Large intestine (tissue), 3 donors: ENCODE measurements at regions not wholly inside any gene's neighbourhood (a gene's known extent, or its start where the extent isn't known, plus 50 kb on each side); places are given as distances from the start of the nearest gene placed in this dataset.

Experiments used
- DNase-seq, 2 donors: peaks; one replicate each; pipeline versions ENCODE4 v3.0.0 to v3.0.0-alpha.2; 2013
- H3K27ac ChIP-seq: one replicate; pipeline ENCODE4 v1.5.1; 2013; ENCODE audit warnings: low read length
- H3K27me3 ChIP-seq: 2 replicates; pipeline ENCODE4 v1.6.1; 2013; ENCODE audit warnings: low read length; ENCODE audit not compliant: control insufficient read depth, insufficient read depth
- H3K36me3 ChIP-seq: 2 replicates; pipeline ENCODE4 v1.6.1; 2013; ENCODE audit warnings: low read length; ENCODE audit not compliant: control insufficient read depth, insufficient read depth
- H3K4me1 ChIP-seq: one replicate; pipeline ENCODE4 v1.6.1; 2013; ENCODE audit warnings: low read length; ENCODE audit not compliant: control insufficient read depth, insufficient read depth
- H3K4me3 ChIP-seq: one replicate; pipeline ENCODE4 v1.5.1; 2013; ENCODE audit warnings: low read length
- H3K9me3 ChIP-seq: one replicate; pipeline ENCODE4 v1.6.1; 2013; ENCODE audit warnings: mild to moderate bottlenecking, low read depth, low read length, moderate library complexity; ENCODE audit not compliant: control insufficient read depth
- WGBS: methylation state at CpG from one replicate; pipeline ENCODE4 v1.1.5; 2013; ENCODE audit warnings: low lambda C conversion rate; ENCODE audit not compliant: insufficient coverage; 5-methylcytosine and 5-hydroxymethylcytosine counted together

DNA sequence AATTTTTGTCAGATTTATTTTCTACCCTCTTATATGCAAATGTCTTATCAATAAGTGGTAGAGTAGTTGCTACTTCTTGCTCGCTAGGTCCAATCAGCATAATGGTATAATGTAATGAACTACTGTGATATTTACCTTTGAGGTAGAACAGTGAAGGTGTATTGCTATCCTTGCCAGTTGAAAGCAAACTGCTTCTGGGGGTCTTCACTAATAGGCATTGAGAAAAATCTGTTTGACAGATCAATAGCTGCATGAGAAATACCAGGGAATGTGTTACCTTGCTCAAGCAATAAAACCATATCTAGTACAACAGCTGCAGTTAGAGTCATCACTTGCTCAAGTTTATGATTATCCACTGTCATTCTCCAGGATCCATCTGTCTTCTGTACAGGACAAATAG is 50.1 kb upstream of the EFEMP1 start:
- Histone ChIP-seq H3K4me1 (no peaks in the 10 kb centered on the region), H3K9me3 (no peaks in the 10 kb centered on the region), H3K4me3 (no peak overlapping the region), H3K27ac (no peak overlapping the region), H3K36me3 (no peaks in the 10 kb centered on the region), H3K27me3 (no peaks in the 10 kb centered on the region)
- WGBS = no CpG with 5 or more reads among the region's 1 CpG
- no peak for DNase-seq

DNA sequence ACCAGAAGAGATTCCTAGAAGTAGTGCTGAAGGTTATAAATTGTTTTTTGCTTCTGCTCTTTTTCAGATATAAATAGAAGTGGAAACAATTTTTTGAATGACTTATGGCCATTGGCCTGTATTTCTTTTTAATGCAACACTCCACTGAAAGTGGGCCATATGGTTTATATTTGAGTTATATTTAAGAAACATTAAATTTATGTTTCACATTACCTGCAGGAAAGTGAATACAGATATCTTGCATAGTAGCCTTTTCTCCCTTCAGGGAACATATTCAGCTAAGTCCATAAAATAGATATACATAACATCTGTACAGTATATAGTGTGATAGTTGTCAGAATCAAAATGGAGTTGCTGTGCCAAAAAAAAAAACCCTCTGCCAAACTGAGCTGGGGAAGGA is 53.1 kb upstream of the EFEMP1 start:
- no peaks in the 10 kb centered on the region for H3K36me3 ChIP-seq
- H3K27ac ChIP-seq = no peak overlapping the region
- H3K4me1 ChIP-seq = no peaks in the 10 kb centered on the region
- H3K9me3 ChIP-seq = no peaks in the 10 kb centered on the region
- no peak overlapping the region for H3K4me3 ChIP-seq
- DNase-seq = no peak
- H3K27me3 ChIP-seq = no peaks in the 10 kb centered on the region

DNA sequence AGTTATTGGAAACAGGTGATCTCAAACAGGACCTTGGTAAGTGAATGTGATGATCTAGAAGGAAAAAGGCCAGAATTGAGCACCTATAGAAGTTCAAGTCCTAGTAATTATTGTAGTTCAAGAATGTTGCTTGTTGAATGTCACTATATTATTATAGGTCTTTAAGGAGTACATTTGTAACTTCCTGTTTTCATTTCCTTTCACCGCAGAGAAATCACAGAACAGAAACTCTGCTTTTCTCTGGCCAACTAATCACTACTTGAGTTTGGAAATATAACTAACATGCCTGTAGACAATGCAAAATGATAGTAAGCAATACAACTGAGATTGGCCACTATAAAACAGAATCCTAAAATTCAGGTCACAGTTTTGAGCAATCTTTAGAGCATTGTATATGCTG is 61.8 kb upstream of the EFEMP1 start:
- no CpG with 5 or more reads among the region's 1 CpG for WGBS
- no peaks in the 10 kb centered on the region for H3K27me3 ChIP-seq
- no peak overlapping the region for H3K27ac ChIP-seq
- H3K4me1 ChIP-seq = no peaks in the 10 kb centered on the region
- H3K36me3 ChIP-seq = no peaks in the 10 kb centered on the region
- no peak for DNase-seq
- no peak overlapping the region for H3K4me3 ChIP-seq
- H3K9me3 ChIP-seq = no peaks in the 10 kb centered on the region

DNA sequence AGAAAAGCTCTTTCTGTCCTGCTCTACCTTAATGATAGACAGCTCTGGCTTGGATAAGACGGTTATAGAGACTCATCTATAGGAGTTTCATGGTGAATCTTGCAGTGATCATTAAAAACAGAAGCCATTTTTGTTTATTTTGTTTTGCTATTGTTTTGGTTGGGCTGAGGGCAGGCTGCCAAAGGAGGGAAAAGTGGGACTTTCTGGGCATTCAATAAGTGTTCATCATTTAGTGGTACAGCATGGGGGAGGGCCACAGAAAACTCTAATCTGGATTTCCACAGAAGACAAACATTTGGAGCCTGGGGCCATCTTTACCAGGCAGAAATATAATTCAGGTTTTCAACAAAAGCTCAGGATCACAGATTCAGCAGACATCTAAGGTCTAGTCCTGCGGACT is 62.4 kb upstream of the EFEMP1 start:
- Histone ChIP-seq H3K9me3 (no peaks in the 10 kb centered on the region), H3K36me3 (no peaks in the 10 kb centered on the region), H3K27ac (no peak overlapping the region), H3K4me1 (no peaks in the 10 kb centered on the region), H3K4me3 (no peak overlapping the region), H3K27me3 (no peaks in the 10 kb centered on the region)
- no CpG with 5 or more reads among the region's 2 CpGs for WGBS
- DNase-seq = no peak

DNA sequence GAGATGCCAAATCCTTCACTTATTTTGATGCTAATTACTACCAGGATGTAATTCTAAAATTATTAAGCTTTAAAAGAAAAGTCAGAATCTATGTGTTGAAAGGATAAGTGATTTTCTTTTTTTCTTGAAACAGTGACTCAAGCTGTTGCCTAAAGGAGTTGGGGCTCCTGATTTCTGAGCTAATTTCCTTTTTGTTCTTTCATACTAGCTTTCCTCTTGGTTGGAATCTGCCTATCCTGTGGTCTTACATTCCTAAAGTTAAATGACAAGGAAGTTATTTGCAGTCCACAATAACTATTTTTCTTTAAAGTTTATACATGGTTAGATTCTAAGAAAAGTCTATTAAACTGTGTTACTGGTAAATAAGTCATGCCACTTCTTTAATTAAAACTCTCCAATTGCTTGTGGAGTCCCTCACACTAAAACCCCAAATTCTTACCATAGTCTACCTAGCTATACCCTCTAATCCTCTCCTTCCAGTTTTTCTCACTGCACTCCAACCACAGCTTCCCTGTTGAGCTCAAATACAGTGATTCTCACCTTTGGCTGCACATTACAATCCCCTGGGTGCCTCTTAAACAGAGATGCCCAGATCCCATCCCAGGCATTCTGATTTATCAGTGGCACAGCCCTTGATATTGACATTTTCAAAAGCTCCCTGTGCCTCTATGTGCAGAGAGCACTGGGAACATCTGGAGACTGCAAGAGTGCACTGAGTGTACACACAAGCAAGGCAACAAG is 63.3 kb upstream of the EFEMP1 start:
- H3K4me3 ChIP-seq = no peak overlapping the region

GRCh38 chr2:55989405-55989804 is 65.8 kb upstream of the EFEMP1 start:
- no peak overlapping the region for H3K27ac ChIP-seq
- H3K4me1 ChIP-seq = no peaks in the 10 kb centered on the region
- no peaks in the 10 kb centered on the region for H3K9me3 ChIP-seq
- no peak for DNase-seq
- H3K4me3 ChIP-seq = no peak overlapping the region
- H3K36me3 ChIP-seq = no peaks in the 10 kb centered on the region
- no peaks in the 10 kb centered on the region for H3K27me3 ChIP-seq
- 100% methylated on average over 2 of the region's 7 CpGs for WGBS

More for the DNA sequence above, 63.3 kb upstream of the EFEMP1 start:
- DNase-seq = no peak
- no peaks in the 10 kb centered on the region for H3K9me3 ChIP-seq
- H3K4me1 ChIP-seq = no peaks in the 10 kb centered on the region
- no peaks in the 10 kb centered on the region for H3K27me3 ChIP-seq
- H3K36me3 ChIP-seq = no peaks in the 10 kb centered on the region
- H3K27ac ChIP-seq = no peak overlapping the region

DNA sequence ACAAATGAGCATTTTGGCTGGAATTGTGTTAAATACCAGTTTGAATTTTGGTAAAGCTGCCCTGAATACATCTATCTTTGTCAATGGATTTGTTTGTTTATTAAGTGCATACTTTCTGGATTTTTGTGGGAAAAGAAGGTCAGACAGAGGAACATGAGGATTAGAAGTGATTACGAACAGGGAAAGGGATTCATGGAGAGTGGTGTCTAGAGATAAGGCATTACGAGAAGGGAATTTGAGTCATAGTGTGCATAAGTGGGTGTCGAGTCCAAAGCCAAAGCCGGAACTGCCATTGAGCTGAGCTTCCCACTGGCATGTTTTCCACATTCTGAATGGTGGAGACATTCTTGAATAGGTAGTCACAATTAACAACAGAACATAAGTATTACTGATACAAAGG is 68.9 kb upstream of the EFEMP1 start:
- Histone ChIP-seq H3K27ac (no peak overlapping the region), H3K4me3 (no peak overlapping the region), H3K9me3 (no peaks in the 10 kb centered on the region), H3K4me1 (no peaks in the 10 kb centered on the region), H3K36me3 (no peaks in the 10 kb centered on the region), H3K27me3 (no peaks in the 10 kb centered on the region)
- DNase-seq = no peak
- WGBS = 86% methylated on average over 1 of the region's 4 CpGs

GRCh38 chr2:55993685-55994084 is 70.1 kb upstream of the EFEMP1 start:
- H3K4me3 ChIP-seq = no peak overlapping the region
- no peaks in the 10 kb centered on the region for H3K9me3 ChIP-seq
- H3K36me3 ChIP-seq = no peaks in the 10 kb centered on the region
- no peak overlapping the region for H3K27ac ChIP-seq
- no peaks in the 10 kb centered on the region for H3K4me1 ChIP-seq
- H3K27me3 ChIP-seq = no peaks in the 10 kb centered on the region
- 100% methylated on average over 2 of the region's 4 CpGs for WGBS
- DNase-seq = no peak

GRCh38 chr2:55995211-55995610 is 71.6 kb upstream of the EFEMP1 start:
- H3K36me3 ChIP-seq = no peaks in the 10 kb centered on the region
- H3K4me3 ChIP-seq = no peak overlapping the region
- H3K27me3 ChIP-seq = no peaks in the 10 kb centered on the region
- no peak for DNase-seq
- H3K4me1 ChIP-seq = no peaks in the 10 kb centered on the region
- H3K9me3 ChIP-seq = no peaks in the 10 kb centered on the region
- H3K27ac ChIP-seq = no peak overlapping the region
- WGBS = no CpG with 5 or more reads among the region's 1 CpG

GRCh38 chr2:55995902-55996301 is 72.3 kb upstream of the EFEMP1 start:
- Histone ChIP-seq H3K4me1 (no peaks in the 10 kb centered on the region), H3K27ac (no peak overlapping the region), H3K27me3 (no peaks in the 10 kb centered on the region), H3K4me3 (no peak overlapping the region), H3K36me3 (no peaks in the 10 kb centered on the region), H3K9me3 (no peaks in the 10 kb centered on the region)
- no peak for DNase-seq
- no CpG with 5 or more reads among the region's 2 CpGs for WGBS

DNA sequence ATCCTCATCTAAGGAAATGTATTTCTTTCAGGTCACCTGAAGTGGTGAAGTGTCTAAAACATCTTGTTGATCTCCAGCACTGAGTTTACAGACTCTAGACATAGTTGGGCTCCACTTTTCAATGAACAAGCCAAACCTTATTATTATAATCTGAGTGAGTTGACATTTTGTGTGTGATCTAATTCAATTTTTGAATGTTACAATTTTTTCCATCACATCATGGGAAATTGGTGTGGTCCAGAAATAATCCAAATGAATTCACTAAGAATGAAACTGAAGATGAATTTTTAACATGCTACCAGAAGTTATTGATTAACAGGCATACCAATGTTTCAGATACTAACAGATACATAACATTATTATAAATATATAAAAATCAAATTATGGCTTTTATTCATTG is 75.6 kb upstream of the EFEMP1 start:
- no peak for DNase-seq
- Histone ChIP-seq H3K36me3 (no peaks in the 10 kb centered on the region), H3K4me3 (no peak overlapping the region), H3K9me3 (no peaks in the 10 kb centered on the region), H3K27ac (no peak overlapping the region), H3K27me3 (no peaks in the 10 kb centered on the region), H3K4me1 (no peaks in the 10 kb centered on the region)
